A549 (cell line): ENCODE measurements at regions not wholly inside any gene's neighbourhood (a gene's known extent, or its start where the extent isn't known, plus 50 kb on each side); places are given as distances from the start of the nearest gene placed in this dataset.

Experiments
- CBX2 ChIP-seq: fragments of 200-600 bp; sonication (generic); IDR thresholded peaks from 2 replicates; pipeline ENCODE4 v1.6.1; 2016; ENCODE audit warnings: low read depth, mild to moderate bottlenecking, borderline replicate concordance
- EP300 ChIP-seq, 2 experiments: fragments of >200 bp; sonication (Bioruptor Twin); formaldehyde crosslinking; IDR thresholded peaks; 2 replicates in 1 of 2; 3 replicates in 1 of 2; pipeline ENCODE4 v1.6.1; 2016 to 2017
- HDAC2 ChIP-seq: fragments of 200-600 bp; sonication (generic); IDR thresholded peaks from 2 replicates; pipeline ENCODE4 v1.6.1; 2016
- KDM5A ChIP-seq: fragments of 200-600 bp; sonication (generic); IDR thresholded peaks from 2 replicates; pipeline ENCODE4 v1.6.1; 2016; ENCODE audit warnings: antibody characterized with exemption, mild to moderate bottlenecking
- MYC ChIP-seq: IDR thresholded peaks from 2 replicates; pipeline ENCODE4 v1.6.1; 2012; ENCODE audit warnings: mild to moderate bottlenecking, inconsistent platforms, low read length, improper control_type of control experiment, borderline replicate concordance
- PHF8 ChIP-seq: fragments of 200-600 bp; sonication (generic); IDR thresholded peaks from 2 replicates; pipeline ENCODE4 v1.6.1; 2016; ENCODE audit warnings: low read depth, mild to moderate bottlenecking, antibody characterized with exemption, moderate library complexity, borderline replicate concordance
- POLR2A ChIP-seq: IDR thresholded peaks from 2 replicates; pipeline ENCODE4 v1.6.1; 2012; ENCODE audit warnings: mild to moderate bottlenecking, low read length
- SMC3 ChIP-seq: fragments of >200 bp; sonication (Bioruptor Twin); formaldehyde crosslinking; IDR thresholded peaks from 3 replicates; pipeline ENCODE4 v1.6.1; 2018; ENCODE audit warnings: inconsistent platforms
- ZC3H11A ChIP-seq: fragments of 450-650 bp; IDR thresholded peaks from 2 replicates; pipeline ENCODE4 v1.6.1; 2014; ENCODE audit warnings: antibody characterized with exemption, mild to moderate bottlenecking
- ZFP36 ChIP-seq: fragments of 450-650 bp; IDR thresholded peaks from 2 replicates; pipeline ENCODE4 v1.6.1; 2014; ENCODE audit warnings: borderline replicate concordance; ENCODE audit not compliant: partially characterized antibody
- TF ChIP-seq, protein P1 (sequence below): fragments of >200 bp; sonication (Bioruptor Twin); formaldehyde crosslinking; IDR thresholded peaks from 3 replicates; pipeline ENCODE4 v1.5.1; 2016
- TF ChIP-seq, protein P2 (sequence below): IDR thresholded peaks from 2 replicates; pipeline ENCODE4 v1.6.1; 2012

DNA sequence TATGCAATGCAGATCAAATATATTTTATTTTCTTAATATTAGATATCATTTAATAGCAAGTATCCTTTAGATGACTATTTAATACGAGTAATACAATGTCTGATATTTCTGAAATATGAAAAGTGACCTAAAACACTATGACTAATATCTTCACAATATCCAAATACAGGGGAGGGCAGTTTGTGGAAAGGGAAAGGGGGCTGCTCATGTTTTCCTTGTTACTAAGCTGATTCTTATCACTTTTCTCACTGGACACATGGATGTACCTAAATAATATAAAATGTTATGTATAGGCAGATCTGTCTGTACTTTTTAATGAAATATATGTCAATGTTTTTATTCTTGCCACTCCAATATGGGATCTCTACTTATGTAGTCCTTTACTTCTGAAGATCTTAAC, 1879.1 kb upstream of the ACO1 start:
- TF ChIP-seq POLR2A (no peak), ZC3H11A (no peak), EP300 (IDR thresholded peaks at IDR 0.05) (no peak), KDM5A (no peak), SMC3 (no peak), HDAC2 (no peak), MYC (no peak), ZFP36 (no peak), CBX2 (no peak), PHF8 (no peak)
- TF ChIP-seq, protein P1, sequence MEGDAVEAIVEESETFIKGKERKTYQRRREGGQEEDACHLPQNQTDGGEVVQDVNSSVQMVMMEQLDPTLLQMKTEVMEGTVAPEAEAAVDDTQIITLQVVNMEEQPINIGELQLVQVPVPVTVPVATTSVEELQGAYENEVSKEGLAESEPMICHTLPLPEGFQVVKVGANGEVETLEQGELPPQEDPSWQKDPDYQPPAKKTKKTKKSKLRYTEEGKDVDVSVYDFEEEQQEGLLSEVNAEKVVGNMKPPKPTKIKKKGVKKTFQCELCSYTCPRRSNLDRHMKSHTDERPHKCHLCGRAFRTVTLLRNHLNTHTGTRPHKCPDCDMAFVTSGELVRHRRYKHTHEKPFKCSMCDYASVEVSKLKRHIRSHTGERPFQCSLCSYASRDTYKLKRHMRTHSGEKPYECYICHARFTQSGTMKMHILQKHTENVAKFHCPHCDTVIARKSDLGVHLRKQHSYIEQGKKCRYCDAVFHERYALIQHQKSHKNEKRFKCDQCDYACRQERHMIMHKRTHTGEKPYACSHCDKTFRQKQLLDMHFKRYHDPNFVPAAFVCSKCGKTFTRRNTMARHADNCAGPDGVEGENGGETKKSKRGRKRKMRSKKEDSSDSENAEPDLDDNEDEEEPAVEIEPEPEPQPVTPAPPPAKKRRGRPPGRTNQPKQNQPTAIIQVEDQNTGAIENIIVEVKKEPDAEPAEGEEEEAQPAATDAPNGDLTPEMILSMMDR, result no peak
- TF ChIP-seq, protein P2, sequence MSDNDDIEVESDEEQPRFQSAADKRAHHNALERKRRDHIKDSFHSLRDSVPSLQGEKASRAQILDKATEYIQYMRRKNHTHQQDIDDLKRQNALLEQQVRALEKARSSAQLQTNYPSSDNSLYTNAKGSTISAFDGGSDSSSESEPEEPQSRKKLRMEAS, result no peak
